Stomach (tissue), 8 donors: ENCODE measurements at regions not wholly inside any gene's neighbourhood (a gene's known extent, or its start where the extent isn't known, plus 50 kb on each side); places are given as distances from the start of the nearest gene placed in this dataset.

Experiments
- DNase-seq, 2 donors: peaks; one replicate each; pipeline versions ENCODE4 v3.0.0 to v3.0.0-alpha.2; 2013 to 2019
- H3K27ac ChIP-seq, 5 donors: fragments of 200-600 bp in 4 of 5; sonication (generic) in 4 of 5; one replicate each; pipeline ENCODE4 v1.5.1; 2013 to 2019; ENCODE audit warnings: mild to moderate bottlenecking in 1 of 5, moderate library complexity in 1 of 5
- H3K27me3 ChIP-seq, 3 donors: fragments of 200-600 bp; sonication (generic); one replicate each; pipeline ENCODE4 v1.5.1; 2017 to 2019; ENCODE audit warnings: mixed run types in 1 of 3
- H3K36me3 ChIP-seq, 4 donors: fragments of 200-600 bp; sonication (generic); 1 replicate in 3 of 4; 2 replicates in 1 of 4; pipeline ENCODE4 v1.5.1; 2016 to 2019
- H3K4me1 ChIP-seq, 4 donors: fragments of 200-600 bp; sonication (generic); one replicate each; pipeline ENCODE4 v1.5.1; 2016 to 2019
- H3K4me3 ChIP-seq, 4 donors: fragments of 200-600 bp; sonication (generic) in 3 of 4; one replicate each; pipeline ENCODE4 v1.5.1; 2016 to 2019; ENCODE audit warnings: mild to moderate bottlenecking in 1 of 4
- H3K9me3 ChIP-seq, 4 donors: fragments of 200-600 bp; sonication (generic); one replicate each; pipeline ENCODE4 v1.5.1; 2016 to 2019
- CTCF ChIP-seq, 7 experiments: fragments of 450-650 bp in 4 of 7; fragments of 200-600 bp in 3 of 7; sonication (generic) in 3 of 7; IDR thresholded peaks; one replicate each; pipeline ENCODE4 v1.5.1; 2016 to 2019; ENCODE audit warnings: antibody characterized with exemption in 7 of 7, control low read depth in 2 of 7, mild to moderate bottlenecking in 1 of 7
- EP300 ChIP-seq: sonication (generic); formaldehyde crosslinking; IDR thresholded peaks from one replicate; pipeline ENCODE4 v1.6.1; 2017; ENCODE audit warnings: antibody characterized with exemption
- POLR2A ChIP-seq, 4 donors: fragments of 450-650 bp; IDR thresholded peaks; one replicate each; pipeline ENCODE4 v1.6.1; 2016; ENCODE audit warnings: antibody characterized with exemption in 4 of 4, control low read depth in 2 of 4, mild to moderate bottlenecking in 1 of 4, moderate library complexity in 1 of 4
- POLR2AphosphoS5 ChIP-seq, 3 donors: sonication (generic); formaldehyde crosslinking; IDR thresholded peaks; one replicate each; pipeline ENCODE4 v1.6.1; 2016; ENCODE audit warnings: antibody characterized with exemption in 3 of 3
- WGBS, 5 donors: extraction: QIAGEN DNeasy Blood & Tissue Kit in 3 of 5; methylation state at CpG; one replicate each; pipeline versions ENCODE4 v1.1.5 to v1.1.7; 2013 to 2018; 5-methylcytosine and 5-hydroxymethylcytosine counted together
- intact Hi-C: fragments of 100-400 bp; cut with DNase I; formaldehyde crosslinking; loops from one replicate; pipeline ENCODE4 v1.15.1; 2023; ENCODE audit warnings: low total_unique reads
- donor health status: healthy with polysubstance abuse.
- donor health status: Bipolar disorder and iron deficiency.
- donor health status: healthy.

- Histone ChIP-seq H3K27ac (no peak overlapping the region), H3K9me3 (no peaks in the 10 kb centered on the region), H3K4me1 (peaks cover 0 to 3% (median 0%) of the 10 kb centered on the region in 4 donors), H3K27me3 (no peaks in the 10 kb centered on the region), H3K36me3 (no peaks in the 10 kb centered on the region), H3K4me3 (no peak overlapping the region)
- no peak for DNase-seq
- 67 to 85% (median 75%) methylated on average over 14 of the region's 14 CpGs for WGBS, 5 donors
- intact Hi-C loops = no loop called here
- TF ChIP-seq POLR2AphosphoS5 (IDR thresholded peaks at IDR 0.05) = no peak
- TF ChIP-seq POLR2A (IDR thresholded peaks at IDR 0.05) = no peak
- TF ChIP-seq EP300 = no peak
- no peak for TF ChIP-seq CTCF (IDR thresholded peaks at IDR 0.05)
Measured at GRCh38 chr6:10180138-10181074, 234.5 kb downstream of the TFAP2A start.

- TF ChIP-seq EP300 = no peak
- TF ChIP-seq POLR2A (IDR thresholded peaks at IDR 0.05) = no peak
- no peak for TF ChIP-seq POLR2AphosphoS5 (IDR thresholded peaks at IDR 0.05)
- no peak for TF ChIP-seq CTCF (IDR thresholded peaks at IDR 0.05)
- no peaks in the 10 kb centered on the region for H3K9me3 ChIP-seq
- no peaks in the 10 kb centered on the region for H3K4me1 ChIP-seq
- intact Hi-C loops = no loop called here
- no peak overlapping the region for H3K4me3 ChIP-seq
- H3K27ac ChIP-seq = no peak overlapping the region
- H3K27me3 ChIP-seq = no peaks in the 10 kb centered on the region
- DNase-seq = no peak
- no peaks in the 10 kb centered on the region for H3K36me3 ChIP-seq
Measured at GRCh38 chr6:10177704-10178103, 237.2 kb downstream of the TFAP2A start.

GRCh38 chr6:10175362-10175761 lies 239.5 kb downstream of the TFAP2A start:
- intact Hi-C loops = no loop called here
- H3K36me3 ChIP-seq = no peaks in the 10 kb centered on the region

DNA sequence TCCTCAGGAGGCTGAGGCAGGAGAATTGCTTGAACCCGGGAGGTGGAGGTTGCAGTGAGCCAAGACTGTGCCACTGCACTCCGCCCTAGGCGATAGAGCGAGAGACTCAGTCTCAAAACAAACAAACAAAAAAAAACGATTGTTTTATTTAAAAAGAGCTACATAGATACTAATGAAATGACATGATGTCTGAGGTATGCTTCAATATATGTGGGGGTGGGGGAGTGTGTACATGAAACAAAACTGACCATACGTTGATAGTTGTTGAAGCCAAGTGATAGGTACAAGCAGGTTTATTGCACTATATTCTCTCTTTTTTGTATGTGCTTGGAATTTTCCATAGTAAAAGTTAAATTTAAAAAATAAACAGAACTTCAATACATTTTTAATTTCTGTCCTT lies 240.1 kb downstream of the TFAP2A start:
- intact Hi-C loops = no loop called here
- TF ChIP-seq POLR2A (IDR thresholded peaks at IDR 0.05) = no peak
- no peak for TF ChIP-seq CTCF (IDR thresholded peaks at IDR 0.05)
- no peak for TF ChIP-seq EP300
- DNase-seq = no peak
- 75 to 89% (median 85%) methylated on average over 6 of the region's 6 CpGs for WGBS, 5 donors
- Histone ChIP-seq H3K4me1 (no peaks in the 10 kb centered on the region), H3K4me3 (no peak overlapping the region), H3K27me3 (no peaks in the 10 kb centered on the region), H3K9me3 (peaks cover 0 to 5% (median 1%) of the 10 kb centered on the region in 4 donors), H3K27ac (no peak overlapping the region), H3K36me3 (no peaks in the 10 kb centered on the region)

More at GRCh38 chr6:10175362-10175761, 239.5 kb downstream of the TFAP2A start:
- no peaks in the 10 kb centered on the region for H3K4me1 ChIP-seq
- H3K27me3 ChIP-seq = no peaks in the 10 kb centered on the region
- TF ChIP-seq EP300 (no peak), POLR2AphosphoS5 (IDR thresholded peaks at IDR 0.05) (no peak), CTCF (IDR thresholded peaks at IDR 0.05) (no peak), POLR2A (IDR thresholded peaks at IDR 0.05) (no peak)
- no peak overlapping the region for H3K27ac ChIP-seq
- H3K9me3 ChIP-seq = peaks cover 0 to 5% (median 1%) of the 10 kb centered on the region in 4 donors
- H3K4me3 ChIP-seq = no peak overlapping the region
- DNase-seq = no peak
